ENCODE measurements at regions not wholly inside any gene's neighbourhood (a gene's known extent, or its start where the extent isn't known, plus 50 kb on each side); places are given as distances from the start of the nearest gene placed in this dataset.

GRCh38 chrX:139191286-139191685 is 339.3 kb upstream of the F9 start:
- no peak for TF ChIP-seq CTCF (IDR thresholded peaks at IDR 0.05)
- TF ChIP-seq POLR2A (IDR thresholded peaks at IDR 0.05), result no peak

Measured in Peyer's patch (tissue), 4 donors.